SK-N-SH (cell line): ENCODE measurements at regions not wholly inside any gene's neighbourhood (a gene's known extent, or its start where the extent isn't known, plus 50 kb on each side); places are given as distances from the start of the nearest gene placed in this dataset.

Source experiments
- CTCF ChIA-PET: fragments of 300-600, 350-600 bp; formaldehyde crosslinking; extraction: SDS; loops from one replicate; lab custom pipeline; 2021; lab: Yijun Ruan, JAX
- POLR2A ChIA-PET: fragments of 350-600 bp; sonication (Branson Sonifier 250); formaldehyde crosslinking; extraction: SDS; loops from one replicate; lab custom pipeline; 2020; ENCODE audit warnings: antibody characterized with exemption, inconsistent platforms; lab: Yijun Ruan, JAX
- DNase-seq: peaks from one replicate; pipeline ENCODE4 v3.0.0; 2012
- H2AFZ ChIP-seq: fragments of 200-600 bp; sonication (generic); 2 replicates; pipeline ENCODE4 v1.8.1; 2016; ENCODE audit warnings: antibody characterized with exemption, mild to moderate bottlenecking, low read depth
- H3F3A ChIP-seq: fragments of 200-600 bp; sonication (generic); replicated peaks from 2 replicates; pipeline ENCODE3; 2016; ENCODE audit warnings: antibody characterized with exemption, mild to moderate bottlenecking; ENCODE audit not compliant: insufficient read depth
- H3K27ac ChIP-seq, 2 experiments: fragments of 200-500 bp in 1 of 2; fragments of 200-600 bp in 1 of 2; sonication (Bioruptor generic) in 1 of 2; sonication (generic), shearing (Covaris generic) in 1 of 2; 2 replicates each; pipeline versions ENCODE4 v1.5.1 to v1.6.1; 2014 to 2016; ENCODE audit warnings: low read depth in 2 of 2, inconsistent platforms in 1 of 2, low read length in 1 of 2, mild to moderate bottlenecking in 1 of 2, mixed read lengths in 1 of 2
- H3K27me3 ChIP-seq: fragments of 200-600 bp; sonication (generic), shearing (Covaris generic); 2 replicates; pipeline ENCODE4 v1.6.1; 2016; ENCODE audit warnings: mixed run types; ENCODE audit not compliant: insufficient read depth
- H3K36me3 ChIP-seq, 2 experiments: fragments of 200-500 bp in 1 of 2; fragments of 200-600 bp in 1 of 2; sonication (Bioruptor generic) in 1 of 2; sonication (generic) in 1 of 2; replicated peaks in 1 of 2; 2 replicates each; pipeline versions ENCODE3 to v1.5.1; 2014 to 2016; ENCODE audit warnings: low read length in 1 of 2, mild to moderate bottlenecking in 1 of 2; ENCODE audit not compliant: insufficient read depth in 2 of 2, control insufficient read depth in 1 of 2
- H3K4me1 ChIP-seq, 2 experiments: fragments of 200-500 bp in 1 of 2; fragments of 200-600 bp in 1 of 2; sonication (Bioruptor generic) in 1 of 2; sonication (generic), shearing (Covaris generic) in 1 of 2; 2 replicates each; pipeline versions ENCODE4 v1.5.1 to v1.6.1; 2014 to 2016; ENCODE audit warnings: low read depth in 1 of 2, low read length in 1 of 2, mixed run types in 1 of 2; ENCODE audit not compliant: insufficient read depth in 2 of 2, control insufficient read depth in 1 of 2
- H3K4me2 ChIP-seq: fragments of 200-600 bp; sonication (generic), shearing (Covaris generic); 2 replicates; pipeline ENCODE4 v1.6.1; 2017; ENCODE audit warnings: mixed run types
- H3K4me3 ChIP-seq, 2 experiments: fragments of 200-500 bp in 1 of 2; fragments of 200-600 bp in 1 of 2; sonication (Bioruptor generic) in 1 of 2; sonication (generic), shearing (Covaris generic) in 1 of 2; 2 replicates each; pipeline versions ENCODE4 v1.5.1 to v1.8.1; 2014 to 2016; ENCODE audit warnings: low read depth in 2 of 2, inconsistent platforms in 1 of 2, low read length in 1 of 2, mild to moderate bottlenecking in 1 of 2, mixed read lengths in 1 of 2, moderate library complexity in 1 of 2
- H3K79me2 ChIP-seq: fragments of 200-600 bp; sonication (generic); 2 replicates; pipeline ENCODE4 v1.8.1; 2017; ENCODE audit warnings: mild to moderate bottlenecking; ENCODE audit not compliant: insufficient read depth
- H3K9ac ChIP-seq: fragments of 200-600 bp; sonication (generic); 2 replicates; pipeline ENCODE4 v1.6.1; 2017; ENCODE audit warnings: mixed run types
- H3K9me2 ChIP-seq: fragments of 200-600 bp; sonication (generic); 2 replicates; pipeline ENCODE4 v1.6.1; 2017; ENCODE audit warnings: mixed run types
- H3K9me3 ChIP-seq: fragments of 200-600 bp; sonication (generic); 2 replicates; pipeline ENCODE4 v1.6.1; 2017; ENCODE audit warnings: mixed run types, mild to moderate bottlenecking, moderate library complexity
- H4K20me1 ChIP-seq: fragments of 200-600 bp; sonication (generic); 2 replicates; pipeline ENCODE4 v1.6.1; 2017; ENCODE audit warnings: mild to moderate bottlenecking, mixed run types; ENCODE audit not compliant: insufficient read depth
- CTCF ChIP-seq: fragments of 200-600 bp; sonication (generic); IDR thresholded peaks from 2 replicates; pipeline ENCODE4 v1.6.1; 2017; ENCODE audit warnings: antibody characterized with exemption, mild to moderate bottlenecking, moderate library complexity
- FOXM1 ChIP-seq: IDR thresholded peaks from 2 replicates; pipeline ENCODE4 v1.4.0; 2012; ENCODE audit warnings: low read depth, mild to moderate bottlenecking
- MAX ChIP-seq: IDR thresholded peaks from 2 replicates; pipeline ENCODE4 v1.4.0; 2012; ENCODE audit warnings: low read depth
- MXI1 ChIP-seq: IDR thresholded peaks from 2 replicates; pipeline ENCODE4 v1.6.1; 2012; ENCODE audit warnings: mild to moderate bottlenecking, low read depth, low read length, improper control_type of control experiment
- POLR2AphosphoS5 ChIP-seq: IDR thresholded peaks from 2 replicates; pipeline ENCODE4 v1.6.1; 2012; ENCODE audit warnings: low read depth, low read length
- SIN3A ChIP-seq: IDR thresholded peaks from 2 replicates; pipeline ENCODE4 v1.6.1; 2012; ENCODE audit warnings: low read depth, mild to moderate bottlenecking, low read length, moderate library complexity, borderline replicate concordance
- USF2 ChIP-seq: fragments of 150-350 bp; IDR thresholded peaks from 2 replicates; pipeline ENCODE4 v1.6.1; 2017; ENCODE audit warnings: antibody characterized with exemption, low read length, low read depth, borderline replicate concordance
- ZBTB33 ChIP-seq: IDR thresholded peaks from 2 replicates; pipeline ENCODE4 v1.4.0; 2012; ENCODE audit warnings: low read depth, borderline replicate concordance
- WGBS: methylation state at CpG from one replicate; pipeline ENCODE4 v1.1.6; 2017; ENCODE audit warnings: low lambda C conversion rate; 5-methylcytosine and 5-hydroxymethylcytosine counted together
- TF ChIP-seq, protein P1 (sequence below): IDR thresholded peaks from 2 replicates; pipeline ENCODE4; 2012
- TF ChIP-seq, protein P2 (sequence below): IDR thresholded peaks from 2 replicates; pipeline ENCODE4 v1.6.1; 2012; ENCODE audit warnings: mild to moderate bottlenecking, low read depth, low read length, moderate library complexity

DNA sequence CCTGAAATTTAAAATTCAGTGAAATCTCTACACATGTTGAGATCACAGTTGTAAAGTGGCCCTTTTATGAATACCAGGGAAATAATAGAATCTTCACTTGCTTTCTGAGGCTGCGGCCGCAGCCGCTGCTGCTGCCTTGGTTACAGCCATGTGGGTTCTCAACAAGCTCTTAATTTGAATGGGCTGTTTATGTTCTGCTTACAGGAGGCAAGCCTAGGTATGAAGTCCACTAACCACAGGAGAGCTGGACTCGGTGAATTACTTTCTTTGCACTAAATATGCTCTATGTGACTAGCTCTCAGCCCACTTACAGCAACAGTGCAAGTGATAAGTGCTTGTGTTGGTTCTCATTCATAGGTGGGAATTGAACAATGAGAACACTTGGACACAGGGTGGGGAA, 410.8 kb downstream of the SFMBT2 start:
- 75% methylated on average over 4 of the region's 4 CpGs for WGBS

GRCh38 chr10:6999232-6999925, 411.5 kb downstream of the SFMBT2 start:
- no peak overlapping the region for H3K27ac ChIP-seq
- no peak overlapping the region for H3K4me3 ChIP-seq
- ChIA-PET POLR2A (no interaction called here), CTCF (interaction anchor here (0.6 to 0.8 kb wide), 3 partner anchors 36 to 123 kb away, joined by 3 read pairs; no protein-coding TSS in a partner anchor)
- H3K36me3 ChIP-seq: no peaks in the 10 kb centered on the region
- H3K27me3 ChIP-seq: no peaks in the 10 kb centered on the region
- H3K79me2 ChIP-seq: no peaks in the 10 kb centered on the region
- H3K4me1 ChIP-seq: no peaks in the 10 kb centered on the region
- H2AFZ ChIP-seq: no peak overlapping the region
- DNase-seq: no peak
- no peak overlapping the region for H3K4me2 ChIP-seq
- H3K9ac ChIP-seq: no peak overlapping the region
- WGBS: 3% methylated on average over 2 of the region's 2 CpGs
- no peaks in the 10 kb centered on the region for H4K20me1 ChIP-seq
- H3F3A ChIP-seq: no peaks in the 10 kb centered on the region
- no peaks in the 10 kb centered on the region for H3K9me3 ChIP-seq
- no peaks in the 10 kb centered on the region for H3K9me2 ChIP-seq
- TF ChIP-seq USF2 (no peak), MAX (no peak), POLR2AphosphoS5 (no peak), MXI1 (no peak), CTCF (no peak), FOXM1 (no peak), SIN3A (no peak)
- TF ChIP-seq, protein P1, sequence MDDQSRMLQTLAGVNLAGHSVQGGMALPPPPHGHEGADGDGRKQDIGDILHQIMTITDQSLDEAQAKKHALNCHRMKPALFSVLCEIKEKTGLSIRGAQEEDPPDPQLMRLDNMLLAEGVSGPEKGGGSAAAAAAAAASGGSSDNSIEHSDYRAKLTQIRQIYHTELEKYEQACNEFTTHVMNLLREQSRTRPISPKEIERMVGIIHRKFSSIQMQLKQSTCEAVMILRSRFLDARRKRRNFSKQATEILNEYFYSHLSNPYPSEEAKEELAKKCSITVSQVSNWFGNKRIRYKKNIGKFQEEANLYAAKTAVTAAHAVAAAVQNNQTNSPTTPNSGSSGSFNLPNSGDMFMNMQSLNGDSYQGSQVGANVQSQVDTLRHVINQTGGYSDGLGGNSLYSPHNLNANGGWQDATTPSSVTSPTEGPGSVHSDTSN: no peak

More for the DNA sequence above, 410.8 kb downstream of the SFMBT2 start:
- no peaks in the 10 kb centered on the region for H3K27me3 ChIP-seq
- CTCF ChIA-PET: interaction anchor here (0.6 kb wide), 2 partner anchors 35 to 122 kb away, joined by 3 read pairs; no protein-coding TSS in a partner anchor
- no peaks in the 10 kb centered on the region for H3K9me3 ChIP-seq
- no peaks in the 10 kb centered on the region for H3K9me2 ChIP-seq
- H3K36me3 ChIP-seq: no peaks in the 10 kb centered on the region
- no peak overlapping the region for H3K9ac ChIP-seq
- H3K4me3 ChIP-seq: no peak overlapping the region
- no peak overlapping the region for H2AFZ ChIP-seq
- H3F3A ChIP-seq: no peaks in the 10 kb centered on the region
- no peaks in the 10 kb centered on the region for H3K79me2 ChIP-seq
- H3K4me1 ChIP-seq: no peaks in the 10 kb centered on the region
- TF ChIP-seq ZBTB33 (no peak), FOXM1 (no peak)
- TF ChIP-seq, protein P2, sequence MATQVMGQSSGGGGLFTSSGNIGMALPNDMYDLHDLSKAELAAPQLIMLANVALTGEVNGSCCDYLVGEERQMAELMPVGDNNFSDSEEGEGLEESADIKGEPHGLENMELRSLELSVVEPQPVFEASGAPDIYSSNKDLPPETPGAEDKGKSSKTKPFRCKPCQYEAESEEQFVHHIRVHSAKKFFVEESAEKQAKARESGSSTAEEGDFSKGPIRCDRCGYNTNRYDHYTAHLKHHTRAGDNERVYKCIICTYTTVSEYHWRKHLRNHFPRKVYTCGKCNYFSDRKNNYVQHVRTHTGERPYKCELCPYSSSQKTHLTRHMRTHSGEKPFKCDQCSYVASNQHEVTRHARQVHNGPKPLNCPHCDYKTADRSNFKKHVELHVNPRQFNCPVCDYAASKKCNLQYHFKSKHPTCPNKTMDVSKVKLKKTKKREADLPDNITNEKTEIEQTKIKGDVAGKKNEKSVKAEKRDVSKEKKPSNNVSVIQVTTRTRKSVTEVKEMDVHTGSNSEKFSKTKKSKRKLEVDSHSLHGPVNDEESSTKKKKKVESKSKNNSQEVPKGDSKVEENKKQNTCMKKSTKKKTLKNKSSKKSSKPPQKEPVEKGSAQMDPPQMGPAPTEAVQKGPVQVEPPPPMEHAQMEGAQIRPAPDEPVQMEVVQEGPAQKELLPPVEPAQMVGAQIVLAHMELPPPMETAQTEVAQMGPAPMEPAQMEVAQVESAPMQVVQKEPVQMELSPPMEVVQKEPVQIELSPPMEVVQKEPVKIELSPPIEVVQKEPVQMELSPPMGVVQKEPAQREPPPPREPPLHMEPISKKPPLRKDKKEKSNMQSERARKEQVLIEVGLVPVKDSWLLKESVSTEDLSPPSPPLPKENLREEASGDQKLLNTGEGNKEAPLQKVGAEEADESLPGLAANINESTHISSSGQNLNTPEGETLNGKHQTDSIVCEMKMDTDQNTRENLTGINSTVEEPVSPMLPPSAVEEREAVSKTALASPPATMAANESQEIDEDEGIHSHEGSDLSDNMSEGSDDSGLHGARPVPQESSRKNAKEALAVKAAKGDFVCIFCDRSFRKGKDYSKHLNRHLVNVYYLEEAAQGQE: no peak
- H3K4me2 ChIP-seq: no peak overlapping the region
- no peak overlapping the region for H3K27ac ChIP-seq
- POLR2A ChIA-PET: no interaction called here
- H4K20me1 ChIP-seq: no peaks in the 10 kb centered on the region
- DNase-seq: no peak
